ENCODE measurements at regions not wholly inside any gene's neighbourhood (a gene's known extent, or its start where the extent isn't known, plus 50 kb on each side); places are given as distances from the start of the nearest gene placed in this dataset.

- TF ChIP-seq RAD21 (IDR thresholded peaks at IDR 0.05; ENCODE audit: low read depth) = peak; percentile 78
- TF ChIP-seq TEAD4 (IDR thresholded peaks at IDR 0.05) = no peak
- no peak for TF ChIP-seq CEBPB (IDR thresholded peaks at IDR 0.05)
- no peak for TF ChIP-seq EGR1 (IDR thresholded peaks at IDR 0.05)
Observed at GRCh38 chr13:29713839-29714238, 118.4 kb upstream of the SLC7A1 start.

- TF ChIP-seq ZBTB7A (IDR thresholded peaks at IDR 0.05; ENCODE audit: low read depth) = no peak
- no peak for TF ChIP-seq TEAD4 (IDR thresholded peaks at IDR 0.05)
- no peak for TF ChIP-seq REST (IDR thresholded peaks at IDR 0.05; ENCODE audit: low read depth)
- TF ChIP-seq USF1 (IDR thresholded peaks at IDR 0.05) = no peak
- TF ChIP-seq TAF1 (IDR thresholded peaks at IDR 0.05; ENCODE audit: low read depth) = no peak
- TF ChIP-seq NFIC (IDR thresholded peaks at IDR 0.05) = no peak
- TF ChIP-seq CREB1 (IDR thresholded peaks at IDR 0.05; ENCODE audit: low read depth) = no peak
- TF ChIP-seq CEBPB (IDR thresholded peaks at IDR 0.05) = no peak
Observed at GRCh38 chr13:29711776-29712175, 116.3 kb upstream of the SLC7A1 start.

- no peak for TF ChIP-seq EP300 (IDR thresholded peaks at IDR 0.05; ENCODE audit: borderline replicate concordance)
- TF ChIP-seq TAF1 (IDR thresholded peaks at IDR 0.05; ENCODE audit: low read depth) = no peak
- no peak for TF ChIP-seq USF1 (IDR thresholded peaks at IDR 0.05)
- TF ChIP-seq TEAD4 (IDR thresholded peaks at IDR 0.05) = no peak
- TF ChIP-seq REST (IDR thresholded peaks at IDR 0.05; ENCODE audit: low read depth) = no peak
- no peak for TF ChIP-seq TCF12 (IDR thresholded peaks at IDR 0.05; ENCODE audit: low read depth)
- TF ChIP-seq ZBTB7A (IDR thresholded peaks at IDR 0.05; ENCODE audit: low read depth) = no peak
- TF ChIP-seq EGR1 (IDR thresholded peaks at IDR 0.05) = no peak
- no peak for TF ChIP-seq YY1 (IDR thresholded peaks at IDR 0.05; ENCODE audit: low read depth)
- TF ChIP-seq NFIC (IDR thresholded peaks at IDR 0.05) = no peak
- TF ChIP-seq FOXM1 (IDR thresholded peaks at IDR 0.05; ENCODE audit: borderline replicate concordance, low read depth) = no peak
Observed at GRCh38 chr13:29710511-29710910, 115.0 kb upstream of the SLC7A1 start.

GRCh38 chr13:29709407-29710069 lies 114.0 kb upstream of the SLC7A1 start:
- no peak for TF ChIP-seq EP300 (IDR thresholded peaks at IDR 0.05; ENCODE audit: borderline replicate concordance)
- no peak for TF ChIP-seq MAX (IDR thresholded peaks at IDR 0.05)
- no peak for TF ChIP-seq RAD21 (IDR thresholded peaks at IDR 0.05; ENCODE audit: low read depth)

- TF ChIP-seq TAF1 (IDR thresholded peaks at IDR 0.05; ENCODE audit: low read depth) = no peak
- TF ChIP-seq RAD21 (IDR thresholded peaks at IDR 0.05; ENCODE audit: low read depth) = peak; percentile 90
Observed at GRCh38 chr13:29707876-29708543, 112.5 kb upstream of the SLC7A1 start.

GRCh38 chr13:29706923-29707322 lies 111.4 kb upstream of the SLC7A1 start:
- TF ChIP-seq TEAD4 (IDR thresholded peaks at IDR 0.05) (no peak), FOXM1 (IDR thresholded peaks at IDR 0.05; ENCODE audit: borderline replicate concordance, low read depth) (no peak), TAF1 (IDR thresholded peaks at IDR 0.05; ENCODE audit: low read depth) (no peak)

GRCh38 chr13:29704648-29705047 lies 109.2 kb upstream of the SLC7A1 start:
- TF ChIP-seq ZBTB7A (IDR thresholded peaks at IDR 0.05; ENCODE audit: low read depth) (no peak), RAD21 (IDR thresholded peaks at IDR 0.05; ENCODE audit: low read depth) (no peak), EP300 (IDR thresholded peaks at IDR 0.05; ENCODE audit: borderline replicate concordance) (no peak), CEBPB (IDR thresholded peaks at IDR 0.05) (no peak), TEAD4 (IDR thresholded peaks at IDR 0.05) (no peak), MAX (IDR thresholded peaks at IDR 0.05) (no peak), YY1 (IDR thresholded peaks at IDR 0.05; ENCODE audit: low read depth) (no peak), TAF1 (IDR thresholded peaks at IDR 0.05; ENCODE audit: low read depth) (no peak), TCF12 (IDR thresholded peaks at IDR 0.05; ENCODE audit: low read depth) (no peak), CREB1 (IDR thresholded peaks at IDR 0.05; ENCODE audit: low read depth) (no peak), EGR1 (IDR thresholded peaks at IDR 0.05) (no peak), REST (IDR thresholded peaks at IDR 0.05; ENCODE audit: low read depth) (no peak), USF1 (IDR thresholded peaks at IDR 0.05) (no peak), FOXM1 (IDR thresholded peaks at IDR 0.05; ENCODE audit: borderline replicate concordance, low read depth) (no peak), NFIC (IDR thresholded peaks at IDR 0.05) (no peak)

All from Ishikawa (cell line).